ENCODE measurements at regions not wholly inside any gene's neighbourhood (a gene's known extent, or its start where the extent isn't known, plus 50 kb on each side); places are given as distances from the start of the nearest gene placed in this dataset.

DNA sequence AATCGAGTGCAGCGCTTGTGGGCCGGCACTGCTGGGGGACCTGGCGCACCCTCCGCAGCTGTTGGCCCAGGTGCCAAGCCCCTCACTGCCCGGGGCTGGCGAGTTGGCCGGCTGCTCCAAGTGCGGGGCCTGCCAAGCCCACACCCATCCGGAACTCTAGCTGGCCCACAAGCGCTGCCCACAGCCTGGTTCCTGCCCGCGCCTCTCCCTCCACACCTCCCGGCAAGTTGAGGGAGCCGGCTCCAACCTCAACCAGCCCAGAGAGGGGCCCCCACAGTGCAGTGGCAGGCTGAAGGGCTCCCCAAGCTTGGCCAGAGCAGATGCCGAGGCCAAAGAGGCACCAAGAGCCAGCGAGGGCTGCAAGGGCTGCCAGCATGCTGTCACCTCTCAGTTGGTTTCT lies 73.4 kb downstream of the PLXNA1 start:
- H3K36me3 Mint-ChIP-seq, result no peaks in the 10 kb centered on the region
- Histone ChIP-seq H4K20me1 (ENCODE audit: insufficient read depth, low read length) (no peaks in the 10 kb centered on the region), H3K27me3 (ENCODE audit: control insufficient read depth in 2 of 2, insufficient read depth in 2 of 2, low read length in 2 of 2) (peaks cover 0 to 5% of the 10 kb centered on the region in 2 donors), H3K27ac (ENCODE audit: low read depth in 1 of 2, low read length in 2 of 2) (no peak overlapping the region), H3K79me2 (ENCODE audit: insufficient read depth, low read length) (no peaks in the 10 kb centered on the region), H2AFZ (ENCODE audit: insufficient read depth, low read depth, low read length, poor library complexity, severe bottlenecking) (no peak overlapping the region), H3K9ac (ENCODE audit: insufficient read depth, low read length, poor library complexity, severe bottlenecking) (no peak overlapping the region), H3K9me3 (replicated peaks in 1 of 2; ENCODE audit: control insufficient read depth in 1 of 2, insufficient read depth in 1 of 2, low read length in 2 of 2) (peaks cover 13% of the 10 kb centered on the region in 2 donors), H3K4me3 (replicated peaks in 1 of 3; ENCODE audit: low read depth in 2 of 3, low read length in 3 of 3) (no peak overlapping the region), H3K36me3 (replicated peaks in 1 of 2; ENCODE audit: control insufficient read depth in 1 of 2, insufficient read depth in 2 of 2, low read length in 2 of 2) (no peaks in the 10 kb centered on the region), H3K4me2 (replicated peaks; ENCODE audit: extremely low read depth, low read length, poor library complexity, severe bottlenecking) (no peak overlapping the region), H3K4me1 (ENCODE audit: control insufficient read depth in 1 of 2, insufficient read depth in 2 of 2, low read length in 2 of 2) (no peaks in the 10 kb centered on the region)
- WGBS (ENCODE audit: insufficient coverage), result 91% methylated on average over 15 of the region's 17 CpGs
- intact Hi-C loops (cut with micrococcal nuclease), result no loop called here
- H3K4me3 Mint-ChIP-seq, result no peak overlapping the region
- H3K27me3 Mint-ChIP-seq (ENCODE audit: low read depth in 3 of 3), result peaks cover 2 to 8% (median 3%) of the 10 kb centered on the region in 3 donors
- DNase-seq, result no peak
- peaks cover 6 to 19% (median 14%) of the 10 kb centered on the region in 7 donors for H3K9me3 Mint-ChIP-seq
- no peaks in the 10 kb centered on the region for H3K4me1 Mint-ChIP-seq
- no peak for TF ChIP-seq CTCF (IDR thresholded peaks at IDR 0.05)
- no peak overlapping the region for H3K27ac Mint-ChIP-seq

GRCh38 chr3:127056976-127057375 lies 74.1 kb downstream of the PLXNA1 start:
- DNase-seq, result no peak
- H3K27me3 ChIP-seq (ENCODE audit: control insufficient read depth in 2 of 2, insufficient read depth in 2 of 2, low read length in 2 of 2), result peaks cover 0 to 5% of the 10 kb centered on the region in 2 donors
- WGBS (ENCODE audit: insufficient coverage), result 83% methylated on average over 1 of the region's 2 CpGs
- no peak for TF ChIP-seq CTCF (IDR thresholded peaks at IDR 0.05)
- no peaks in the 10 kb centered on the region for H3K79me2 ChIP-seq (ENCODE audit: insufficient read depth, low read length)
- Mint-ChIP-seq H3K4me3 (no peak overlapping the region), H3K36me3 (no peaks in the 10 kb centered on the region), H3K27me3 (ENCODE audit: low read depth in 3 of 3) (peaks cover 3 to 11% (median 7%) of the 10 kb centered on the region in 3 donors), H3K9me3 (peaks cover 6 to 19% (median 14%) of the 10 kb centered on the region in 7 donors), H3K27ac (no peak overlapping the region), H3K4me1 (no peaks in the 10 kb centered on the region)
- H3K4me2 ChIP-seq (replicated peaks; ENCODE audit: extremely low read depth, low read length, poor library complexity, severe bottlenecking), result no peak overlapping the region
- H2AFZ ChIP-seq (ENCODE audit: insufficient read depth, low read depth, low read length, poor library complexity, severe bottlenecking), result no peak overlapping the region
- no peaks in the 10 kb centered on the region for H4K20me1 ChIP-seq (ENCODE audit: insufficient read depth, low read length)
- H3K4me1 ChIP-seq (ENCODE audit: control insufficient read depth in 1 of 2, insufficient read depth in 2 of 2, low read length in 2 of 2), result no peaks in the 10 kb centered on the region
- H3K27ac ChIP-seq (ENCODE audit: low read depth in 1 of 2, low read length in 2 of 2), result no peak overlapping the region
- intact Hi-C loops (cut with micrococcal nuclease), result no loop called here
- no peak overlapping the region for H3K9ac ChIP-seq (ENCODE audit: insufficient read depth, low read length, poor library complexity, severe bottlenecking)
- no peaks in the 10 kb centered on the region for H3K36me3 ChIP-seq (replicated peaks in 1 of 2; ENCODE audit: control insufficient read depth in 1 of 2, insufficient read depth in 2 of 2, low read length in 2 of 2)
- no peak overlapping the region for H3K4me3 ChIP-seq (replicated peaks in 1 of 3; ENCODE audit: low read depth in 2 of 3, low read length in 3 of 3)
- peaks cover 13% of the 10 kb centered on the region in 2 donors for H3K9me3 ChIP-seq (replicated peaks in 1 of 2; ENCODE audit: control insufficient read depth in 1 of 2, insufficient read depth in 1 of 2, low read length in 2 of 2)

Data from CD14-positive monocyte (primary cell).